WI38 (cell line): ENCODE measurements at regions not wholly inside any gene's neighbourhood (a gene's known extent, or its start where the extent isn't known, plus 50 kb on each side); places are given as distances from the start of the nearest gene placed in this dataset.
"Not testable (repeated sequence)": the region's sequence is repeated elsewhere in the genome, so short reads cannot be mapped to it uniquely, and the experiment has no call there.

Experiments
- H3K4me3 ChIP-seq: 2 replicates; pipeline ENCODE4 v1.5.1; 2011; ENCODE audit warnings: low read depth, mild to moderate bottlenecking, control low read depth, low read length
- TF ChIP-seq, protein P1 (sequence below): IDR thresholded peaks from 2 replicates; pipeline ENCODE4 v1.5.1; 2012; ENCODE audit warnings: low read depth, mild to moderate bottlenecking, control low read depth, low read length

DNA sequence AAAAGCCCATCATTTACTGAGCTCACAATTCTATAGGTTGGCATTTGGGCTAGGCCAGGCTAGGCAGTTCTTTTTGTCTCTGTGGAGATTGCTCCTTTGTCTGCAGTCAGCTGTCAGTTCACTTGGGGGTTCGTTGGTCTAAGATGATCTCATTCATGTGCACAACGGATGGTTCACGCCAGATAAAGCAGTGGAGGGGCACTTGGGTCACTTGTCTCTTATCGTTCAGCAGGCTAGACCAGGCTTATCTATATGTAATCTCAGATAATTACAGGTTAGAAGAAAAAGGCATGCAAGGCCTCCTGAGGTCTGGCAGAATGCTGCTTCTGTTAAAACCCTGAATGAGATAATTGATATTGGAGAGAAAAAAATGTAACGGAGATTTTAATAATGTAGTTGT lies 119.0 kb upstream of the ATP2B1 start:
- H3K4me3 ChIP-seq: no peak overlapping the region
- TF ChIP-seq, protein P1, sequence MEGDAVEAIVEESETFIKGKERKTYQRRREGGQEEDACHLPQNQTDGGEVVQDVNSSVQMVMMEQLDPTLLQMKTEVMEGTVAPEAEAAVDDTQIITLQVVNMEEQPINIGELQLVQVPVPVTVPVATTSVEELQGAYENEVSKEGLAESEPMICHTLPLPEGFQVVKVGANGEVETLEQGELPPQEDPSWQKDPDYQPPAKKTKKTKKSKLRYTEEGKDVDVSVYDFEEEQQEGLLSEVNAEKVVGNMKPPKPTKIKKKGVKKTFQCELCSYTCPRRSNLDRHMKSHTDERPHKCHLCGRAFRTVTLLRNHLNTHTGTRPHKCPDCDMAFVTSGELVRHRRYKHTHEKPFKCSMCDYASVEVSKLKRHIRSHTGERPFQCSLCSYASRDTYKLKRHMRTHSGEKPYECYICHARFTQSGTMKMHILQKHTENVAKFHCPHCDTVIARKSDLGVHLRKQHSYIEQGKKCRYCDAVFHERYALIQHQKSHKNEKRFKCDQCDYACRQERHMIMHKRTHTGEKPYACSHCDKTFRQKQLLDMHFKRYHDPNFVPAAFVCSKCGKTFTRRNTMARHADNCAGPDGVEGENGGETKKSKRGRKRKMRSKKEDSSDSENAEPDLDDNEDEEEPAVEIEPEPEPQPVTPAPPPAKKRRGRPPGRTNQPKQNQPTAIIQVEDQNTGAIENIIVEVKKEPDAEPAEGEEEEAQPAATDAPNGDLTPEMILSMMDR: no peak

DNA sequence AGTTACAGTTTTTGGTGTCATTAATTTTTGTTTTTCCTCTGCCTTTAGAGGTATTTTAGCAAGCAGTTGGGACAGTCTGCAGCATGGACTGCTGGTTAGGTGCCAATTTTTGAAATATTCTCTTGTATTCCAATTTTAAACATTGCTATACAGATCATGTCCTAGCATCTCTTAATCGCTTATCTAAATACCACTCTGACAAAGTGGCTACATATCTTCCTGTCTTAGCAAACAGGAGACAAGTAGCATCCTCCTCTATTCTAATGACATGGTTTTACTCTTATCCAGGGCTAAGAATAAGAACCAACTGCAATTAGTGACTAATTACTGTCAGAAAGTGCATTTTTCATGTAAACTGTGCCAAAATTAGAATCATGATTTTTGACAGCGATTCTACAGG lies 117.8 kb upstream of the ATP2B1 start:
- H3K4me3 ChIP-seq: no peak overlapping the region
- TF ChIP-seq, protein P1: no peak

DNA sequence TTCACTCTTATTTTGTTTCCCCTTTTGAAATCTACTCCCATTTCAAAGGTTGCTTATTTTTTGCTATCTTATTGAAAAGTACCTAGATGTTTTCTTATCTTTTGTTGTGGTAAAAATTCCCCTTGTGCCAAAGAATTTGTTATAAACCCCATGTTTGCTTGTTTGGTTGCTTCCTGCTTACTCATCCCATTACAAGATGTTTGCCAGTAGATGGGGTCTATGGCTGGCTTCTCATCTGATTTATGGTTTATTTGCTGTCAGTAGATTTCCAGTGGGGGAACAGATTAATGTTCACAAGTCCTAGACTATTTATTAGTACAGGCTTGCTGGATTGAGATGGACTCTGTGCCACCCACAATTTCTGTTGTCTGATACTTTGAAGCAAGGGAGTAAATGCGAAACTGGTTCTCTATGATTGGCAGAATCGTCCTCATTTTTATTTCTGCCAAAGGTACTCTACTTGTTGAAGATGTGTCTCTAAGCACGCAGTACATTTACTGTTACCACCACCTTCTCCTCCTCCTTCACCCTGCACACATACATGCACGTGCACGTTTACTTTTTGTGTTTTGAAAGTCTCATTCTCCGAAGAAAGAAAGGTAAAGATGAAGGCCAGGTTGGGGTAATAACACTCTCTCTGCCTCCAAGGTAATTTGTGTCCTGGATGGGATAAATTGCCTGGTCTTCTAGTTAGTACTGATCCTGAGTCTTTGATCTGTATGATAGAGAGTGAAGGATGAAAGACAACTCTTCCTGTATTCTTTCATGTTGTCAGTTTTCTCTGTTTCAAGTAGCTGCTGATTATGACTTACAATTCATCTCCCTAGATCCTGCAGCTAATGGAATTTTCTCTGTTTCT lies 117.2 kb upstream of the ATP2B1 start:
- TF ChIP-seq, protein P1: no peak
- H3K4me3 ChIP-seq: no peak overlapping the region

DNA sequence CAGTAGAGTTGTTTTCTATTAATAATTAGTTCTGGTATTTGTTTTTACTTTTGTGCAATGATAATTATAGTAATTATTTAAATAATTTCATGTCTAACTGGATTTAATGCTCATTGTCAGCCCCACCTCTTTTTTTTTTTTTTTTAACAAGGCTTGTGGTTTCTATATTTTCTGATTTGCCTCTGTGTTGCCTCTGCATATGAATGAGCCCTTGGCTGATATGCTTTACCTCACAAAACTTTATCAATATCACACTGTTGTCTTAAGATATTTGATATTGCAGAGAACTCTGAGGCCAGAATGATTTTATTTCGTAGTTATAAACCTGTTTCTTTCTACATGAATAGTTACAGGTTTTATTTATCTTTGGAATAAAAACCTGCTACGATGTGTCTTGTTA lies 116.2 kb upstream of the ATP2B1 start:
- TF ChIP-seq, protein P1: no peak

DNA sequence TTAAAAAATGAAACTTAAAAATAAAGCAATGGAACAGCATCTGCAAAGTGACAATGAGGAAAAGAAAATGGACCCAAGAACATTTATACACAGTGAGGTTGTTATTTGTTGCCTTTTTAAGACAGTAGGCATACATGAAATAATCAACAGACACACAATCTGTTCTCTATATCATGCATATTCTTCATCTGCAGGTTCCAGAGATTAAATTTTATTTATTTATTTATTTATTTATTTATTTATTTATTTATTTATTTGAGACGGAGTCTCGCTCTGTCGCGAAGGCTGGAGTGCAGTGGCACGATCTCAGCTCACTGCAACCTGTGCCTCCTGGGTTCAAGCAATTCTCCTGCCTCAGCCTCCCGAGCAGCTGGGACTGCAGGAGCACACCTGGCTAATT lies 114.4 kb upstream of the ATP2B1 start:
- not testable (repeated sequence) for H3K4me3 ChIP-seq

More for the DNA sequence above, 116.2 kb upstream of the ATP2B1 start:
- no peak overlapping the region for H3K4me3 ChIP-seq

DNA sequence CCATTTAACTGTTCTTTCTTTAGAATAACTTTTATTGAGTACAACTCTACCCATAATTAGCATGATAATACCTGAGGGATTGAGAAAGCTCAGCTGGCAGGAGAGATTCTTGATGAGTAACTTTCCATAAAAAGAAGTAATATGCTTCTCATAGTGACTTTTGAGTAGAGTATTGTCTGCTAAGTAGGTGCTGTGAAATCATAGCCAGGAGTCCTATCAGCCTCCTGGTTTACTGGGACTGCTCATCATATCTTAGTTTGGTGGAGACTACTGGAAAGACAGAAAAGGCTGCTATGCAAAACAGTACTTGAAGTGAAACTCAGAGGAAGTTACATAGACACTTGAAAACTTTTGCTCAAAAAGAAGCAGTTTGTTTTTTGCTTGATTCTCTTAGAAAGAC lies 113.3 kb upstream of the ATP2B1 start:
- no peak overlapping the region for H3K4me3 ChIP-seq
- TF ChIP-seq, protein P1: no peak

DNA sequence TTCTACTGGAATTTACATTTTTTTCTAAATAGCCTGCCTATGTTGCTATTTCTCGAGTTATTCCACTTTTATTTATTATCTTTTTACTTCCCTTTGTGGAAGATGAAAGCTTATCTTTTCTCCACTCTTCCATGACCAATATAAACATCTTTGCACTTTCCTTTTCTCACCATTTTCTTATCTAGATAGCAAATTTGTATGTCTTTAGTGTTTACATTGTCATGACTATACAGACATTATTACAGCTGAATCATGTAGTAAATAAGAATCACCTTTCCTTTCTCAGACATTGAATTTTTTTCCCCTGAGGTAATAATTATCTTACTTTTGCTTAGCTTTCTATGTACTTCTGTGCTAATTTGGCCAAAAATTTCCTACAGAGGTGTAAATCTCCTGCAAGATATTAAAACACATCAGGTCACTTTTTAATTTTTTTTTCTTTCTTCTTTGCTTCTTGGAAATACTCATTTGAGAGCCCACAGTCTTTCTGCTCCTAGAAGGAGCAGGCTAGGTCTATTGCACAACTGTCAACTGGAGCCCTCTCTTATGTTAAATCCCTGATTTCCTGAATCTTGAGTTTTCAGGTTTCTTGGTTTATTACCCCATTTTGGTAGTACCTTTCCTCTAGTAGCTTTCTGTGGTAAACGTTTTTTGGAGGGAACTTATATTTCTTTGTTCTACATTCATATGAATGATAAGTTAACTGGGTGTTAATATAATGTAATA lies 109.0 kb upstream of the ATP2B1 start:
- H3K4me3 ChIP-seq: no peak overlapping the region
- TF ChIP-seq, protein P1: no peak
